GM18858 (cell line): ENCODE measurements at regions not wholly inside any gene's neighbourhood (a gene's known extent, or its start where the extent isn't known, plus 50 kb on each side); places are given as distances from the start of the nearest gene placed in this dataset.

Experiments
- ATAC-seq: cut with Tn5 transposase; IDR thresholded peaks from one replicate; pipeline ENCODE4 v1.9.1; 2021; ENCODE audit not compliant: unreplicated experiment

- peak; percentile 54 for ATAC-seq
Observed at GRCh38 chr4:146998157-146998556, 52.5 kb upstream of the TTC29 start.

DNA sequence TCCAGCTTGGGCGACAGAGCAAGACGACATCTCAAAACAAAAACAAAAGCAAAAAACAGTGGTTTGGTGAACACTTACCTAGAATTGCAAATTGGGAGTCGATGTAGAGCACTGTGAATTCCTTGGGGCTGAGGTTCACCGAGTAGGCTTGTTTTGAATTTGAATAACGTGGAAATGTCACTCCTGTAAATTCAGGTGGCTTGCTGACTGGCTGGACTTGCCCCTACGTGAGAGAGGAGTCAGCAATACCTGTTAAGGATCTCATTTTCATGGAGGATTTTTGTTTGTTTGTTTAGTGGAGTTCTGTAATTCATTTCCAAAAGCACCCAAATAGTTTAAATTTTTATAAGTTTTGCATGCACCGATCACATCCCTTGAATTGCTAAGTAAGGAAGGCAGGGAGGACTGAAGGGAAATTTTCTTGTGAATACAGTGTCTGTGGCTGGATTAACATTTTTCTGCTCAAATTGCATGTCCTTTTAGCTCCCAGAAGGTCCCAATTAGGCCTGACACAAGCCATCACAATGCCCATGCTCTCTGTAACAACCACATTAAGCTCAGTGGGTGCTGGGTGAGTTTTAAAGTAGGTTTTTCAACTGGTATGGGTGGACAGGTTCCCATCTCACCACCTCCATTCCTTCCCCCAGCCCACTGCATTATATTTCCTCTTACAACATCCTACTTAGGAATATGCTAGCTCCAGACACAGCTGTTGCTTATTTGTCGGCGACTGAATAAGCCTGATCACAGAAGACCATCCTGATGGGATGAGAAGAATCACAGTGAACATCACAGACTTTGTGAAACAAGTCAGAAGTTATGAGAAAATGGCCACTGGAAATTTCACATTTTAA, 58.5 kb upstream of the TTC29 start:
- no peak for ATAC-seq

- ATAC-seq, result no peak
Observed at GRCh38 chr4:147006229-147006628, 60.6 kb upstream of the TTC29 start.

GRCh38 chr4:147009875-147010274, 64.2 kb upstream of the TTC29 start:
- no peak for ATAC-seq

DNA sequence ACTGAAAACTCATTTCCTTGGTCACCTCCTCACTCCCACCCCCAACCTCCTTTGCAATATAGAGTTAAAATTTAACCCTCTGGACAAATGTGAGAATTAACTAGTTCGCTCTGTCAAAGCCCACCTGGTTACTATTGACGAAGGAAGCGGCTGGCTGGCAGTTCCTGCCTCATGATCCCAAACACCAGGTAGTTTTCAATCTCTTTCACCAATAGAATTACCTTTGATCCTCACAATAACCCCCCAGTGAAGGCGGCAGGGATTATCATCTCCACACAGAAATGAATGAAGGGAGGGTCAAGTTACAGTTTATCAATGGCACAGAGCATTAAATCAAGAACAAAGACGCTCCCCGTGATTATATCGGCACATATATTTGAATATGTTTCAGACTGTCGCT, 65.7 kb upstream of the TTC29 start:
- ATAC-seq, result no peak

- no peak for ATAC-seq
Observed at GRCh38 chr4:147012059-147012707, 66.5 kb upstream of the TTC29 start.

- ATAC-seq, result no peak
Observed at GRCh38 chr4:147014946-147015345, 69.3 kb upstream of the TTC29 start.

DNA sequence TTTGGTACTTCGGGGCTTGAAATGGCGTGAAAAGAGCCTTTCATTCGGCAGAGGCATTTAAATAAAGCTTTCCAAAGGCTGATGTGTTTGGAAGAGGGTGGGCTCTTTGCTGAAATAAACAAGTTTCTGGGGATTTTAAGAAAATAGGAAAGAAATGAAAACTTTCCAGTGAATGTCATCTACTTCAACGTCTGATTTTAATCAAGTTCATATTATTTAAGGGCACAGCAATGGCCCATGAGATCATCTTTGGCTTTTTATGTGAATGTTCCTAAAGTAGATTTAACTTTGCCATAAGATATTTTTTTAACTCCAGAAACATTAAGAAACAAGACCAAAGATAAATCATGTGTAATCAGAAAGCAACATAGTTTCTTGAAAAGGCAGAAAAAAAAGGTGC, 69.8 kb upstream of the TTC29 start:
- ATAC-seq, result no peak

- ATAC-seq, result no peak
Observed at GRCh38 chr4:147017081-147017480, 71.4 kb upstream of the TTC29 start.

DNA sequence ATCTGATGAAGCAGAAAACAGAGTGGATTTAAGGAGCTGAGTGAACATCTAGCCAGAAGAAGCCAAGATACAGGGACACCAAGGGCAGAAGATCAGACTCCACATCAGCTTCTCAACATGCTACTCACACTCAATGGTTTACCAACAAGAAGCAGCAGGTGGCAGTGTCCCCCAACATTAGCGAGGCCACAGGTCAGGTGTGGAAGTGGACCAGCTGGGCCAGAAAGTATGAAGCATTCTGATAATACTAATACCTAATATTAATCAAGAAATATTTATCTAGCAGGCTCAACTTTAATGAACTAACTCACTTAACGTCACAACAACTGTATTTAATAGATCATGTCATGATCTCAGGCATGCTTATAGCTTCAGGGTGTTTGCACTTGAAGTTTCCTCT, 73.4 kb upstream of the TTC29 start:
- peak; percentile 78 for ATAC-seq

GRCh38 chr4:147020456-147020855, 74.8 kb upstream of the TTC29 start:
- ATAC-seq, result no peak

GRCh38 chr4:147025042-147025441, 79.4 kb upstream of the TTC29 start:
- ATAC-seq, result no peak

GRCh38 chr4:147029296-147029695, 83.6 kb upstream of the TTC29 start:
- ATAC-seq, result no peak

DNA sequence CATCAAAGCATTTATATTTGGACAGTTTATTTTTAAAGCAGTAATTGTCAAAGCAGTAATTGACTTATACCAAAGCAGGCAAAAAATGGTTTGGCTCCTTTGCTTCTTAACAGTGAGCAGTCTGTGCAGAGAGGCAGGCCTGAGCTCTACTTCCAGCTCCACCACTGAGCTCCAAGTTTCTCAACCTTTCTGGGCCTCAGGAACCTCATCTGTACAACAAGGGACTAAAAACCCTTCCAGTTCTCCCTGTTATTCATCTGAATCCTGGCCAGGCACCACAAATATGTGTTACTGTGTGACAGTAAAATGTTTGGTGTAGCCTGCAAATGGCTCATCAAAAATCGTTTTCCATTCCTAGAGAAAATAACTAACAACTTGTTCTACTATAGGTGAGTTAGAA, 88.7 kb upstream of the TTC29 start:
- no peak for ATAC-seq

DNA sequence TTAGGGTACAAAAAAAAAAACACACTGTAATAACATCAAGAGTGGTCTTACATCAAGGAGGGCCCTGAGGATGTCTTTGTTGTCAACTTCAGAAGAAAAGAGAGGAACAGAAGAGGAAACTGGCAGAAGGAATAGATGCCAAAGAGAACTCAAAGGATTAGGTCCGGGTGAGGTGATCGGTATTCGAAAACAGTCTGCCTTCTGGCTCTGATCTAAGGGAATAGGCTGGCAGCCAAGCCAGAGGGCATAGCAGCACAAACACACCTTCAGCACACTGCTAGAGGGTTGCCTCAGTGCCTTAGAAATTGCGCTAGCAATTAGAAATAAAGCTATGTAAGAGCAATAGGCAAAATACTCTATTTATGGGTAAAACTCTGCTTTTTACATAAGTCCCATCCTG, 91.4 kb upstream of the TTC29 start:
- ATAC-seq, result no peak

DNA sequence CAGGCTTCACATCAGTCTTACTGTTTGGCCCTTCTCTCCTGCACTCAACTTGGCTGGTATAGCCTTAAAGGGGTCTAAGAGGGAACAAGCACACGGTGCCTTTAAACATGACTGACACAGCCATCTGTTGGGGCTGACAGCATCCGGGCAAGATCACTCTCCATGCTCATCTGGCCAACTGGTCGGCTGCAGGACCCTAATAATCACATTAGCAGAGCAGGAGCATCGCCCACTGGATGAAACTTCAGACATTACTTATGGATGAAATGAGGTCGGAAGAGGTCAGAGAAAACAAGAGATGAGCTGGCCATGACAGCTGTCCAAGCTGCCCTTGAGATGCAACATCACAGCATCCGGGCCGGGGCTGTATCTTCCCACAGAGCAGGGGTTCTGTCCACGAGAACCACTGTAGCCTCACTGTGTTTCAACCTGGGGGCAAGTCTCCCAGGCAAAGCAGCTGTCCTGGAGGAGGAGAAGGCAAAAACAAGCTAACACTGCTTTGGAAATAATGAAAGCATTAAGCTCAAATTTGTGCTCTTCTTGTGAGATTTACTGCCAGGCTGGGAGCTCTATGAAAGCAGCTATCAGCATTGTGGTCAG, 94.4 kb upstream of the TTC29 start:
- ATAC-seq, result no peak

DNA sequence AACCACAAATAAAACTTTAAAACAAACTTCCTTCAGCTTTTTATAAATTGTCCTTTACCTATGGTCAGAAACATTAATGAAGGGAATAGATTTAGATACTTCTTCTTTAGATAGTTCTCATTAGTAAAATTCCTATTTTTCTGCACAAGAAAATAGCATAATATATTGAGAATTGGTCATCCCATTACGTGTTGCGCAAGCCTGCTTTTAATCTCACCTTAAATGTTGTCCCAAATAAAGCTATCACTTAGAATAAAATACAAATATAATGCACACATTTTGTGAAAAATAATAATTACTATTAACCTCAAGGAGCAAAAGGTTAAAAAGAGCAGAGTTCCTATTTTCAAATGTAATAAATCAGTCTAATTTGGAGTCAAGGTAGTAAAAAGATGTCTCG, 95.2 kb upstream of the TTC29 start:
- ATAC-seq, result no peak

GRCh38 chr4:147041376-147041775, 95.7 kb upstream of the TTC29 start:
- no peak for ATAC-seq

GRCh38 chr4:147042046-147042445, 96.4 kb upstream of the TTC29 start:
- no peak for ATAC-seq

DNA sequence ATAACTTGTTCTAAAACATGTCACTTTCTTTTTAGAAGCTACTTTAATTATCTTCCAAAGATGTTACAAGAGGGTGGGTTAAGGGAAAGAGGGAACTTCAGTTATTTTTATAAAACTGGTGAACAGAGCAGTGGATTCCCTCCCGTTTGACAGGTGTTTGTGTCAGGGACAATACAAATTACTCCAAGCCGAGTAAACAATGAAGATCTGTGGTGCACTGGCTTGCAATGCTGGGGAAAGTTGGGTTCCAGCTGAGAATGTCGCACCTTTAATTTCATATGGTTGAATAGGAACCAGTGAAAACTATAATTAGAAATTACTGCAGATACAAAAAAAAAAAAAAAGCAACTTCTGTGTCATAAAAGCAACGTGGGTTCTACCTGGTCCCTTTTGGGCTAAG, 98.6 kb upstream of the TTC29 start:
- no peak for ATAC-seq

DNA sequence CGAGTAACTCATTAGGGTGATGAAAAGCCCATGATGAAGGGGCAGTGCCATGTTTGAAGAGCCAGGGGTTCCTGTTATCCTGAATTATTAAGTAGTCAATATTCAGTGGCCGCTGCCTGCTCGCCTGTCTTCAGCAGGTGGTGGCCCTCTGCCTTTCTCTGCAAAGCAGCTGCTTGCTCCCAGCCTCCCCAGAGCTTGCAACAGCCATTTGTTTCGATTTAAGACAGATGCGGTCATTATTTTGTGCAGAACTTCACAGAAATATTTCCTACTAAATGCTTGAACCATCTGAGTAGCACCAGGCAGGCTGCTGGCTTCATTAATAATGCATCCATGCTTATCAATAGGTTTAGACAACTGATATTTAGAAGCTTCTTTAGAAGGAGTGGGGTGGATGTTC, 104.3 kb upstream of the TTC29 start:
- ATAC-seq, result no peak

GRCh38 chr4:147050356-147050765, 104.7 kb upstream of the TTC29 start:
- no peak for ATAC-seq
